ENCODE measurements at regions not wholly inside any gene's neighbourhood (a gene's known extent, or its start where the extent isn't known, plus 50 kb on each side); places are given as distances from the start of the nearest gene placed in this dataset.
"Not testable (repeated sequence)": the region's sequence is repeated elsewhere in the genome, so short reads cannot be mapped to it uniquely, and the experiment has no call there.

DNA sequence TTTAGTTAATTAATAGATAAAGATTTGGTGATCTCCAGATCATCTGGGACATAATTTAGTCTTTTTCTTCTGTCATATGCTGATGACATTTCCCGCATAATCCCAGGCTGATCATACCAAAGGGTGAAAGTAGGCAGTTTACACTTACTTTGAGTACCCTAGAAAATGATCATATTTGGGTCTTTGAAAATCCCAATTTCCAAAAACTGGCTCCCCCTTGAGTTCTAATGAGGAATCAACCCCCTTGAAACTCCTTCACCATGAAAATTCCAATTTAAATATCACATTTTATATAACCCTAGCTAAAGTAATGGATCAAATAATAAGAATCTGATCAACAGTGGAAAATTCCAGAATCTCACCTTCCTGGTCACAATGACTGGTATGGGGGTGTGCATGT lies 223.4 kb downstream of the NAF1 start:
- no peak for DNase-seq (ENCODE audit: low read depth)

GRCh38 chr4:162938738-162939485 lies 227.8 kb downstream of the NAF1 start:
- DNase-seq (ENCODE audit: low read depth), result no peak

GRCh38 chr4:162935214-162935613 lies 231.5 kb downstream of the NAF1 start:
- DNase-seq (ENCODE audit: low read depth), result no peak

- no peak for DNase-seq (ENCODE audit: low read depth)
Measured at GRCh38 chr4:162931286-162931685, 235.4 kb downstream of the NAF1 start.

DNA sequence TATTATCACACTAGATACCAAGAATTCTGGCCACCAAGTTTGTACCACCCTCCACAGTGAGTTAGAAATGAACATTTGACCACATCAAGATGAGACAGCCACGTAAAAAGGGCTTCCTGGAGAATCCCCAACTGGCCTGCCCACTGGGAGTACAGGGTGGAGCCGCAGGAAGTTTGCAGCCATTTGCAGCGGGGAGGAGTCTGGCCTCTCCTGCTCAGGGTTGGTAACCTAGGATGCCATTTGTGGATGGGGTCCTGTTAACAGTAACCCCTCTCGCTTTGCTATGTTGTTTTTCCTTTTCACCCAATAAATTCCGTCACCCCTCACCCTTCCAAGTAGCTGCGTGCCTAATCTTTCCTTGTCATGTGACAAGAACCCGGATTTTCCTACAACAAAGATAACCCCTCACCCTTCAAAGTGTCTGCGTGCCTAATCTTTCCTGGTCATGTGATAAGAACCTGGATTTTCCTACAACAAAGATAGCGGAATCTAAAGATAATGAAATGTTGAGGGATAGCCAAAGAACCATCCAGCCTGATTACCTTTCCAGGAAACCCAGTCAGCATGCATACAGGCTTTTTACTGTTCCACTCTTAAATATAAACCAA lies 245.4 kb downstream of the NAF1 start:
- no peak for DNase-seq (ENCODE audit: low read depth)

DNA sequence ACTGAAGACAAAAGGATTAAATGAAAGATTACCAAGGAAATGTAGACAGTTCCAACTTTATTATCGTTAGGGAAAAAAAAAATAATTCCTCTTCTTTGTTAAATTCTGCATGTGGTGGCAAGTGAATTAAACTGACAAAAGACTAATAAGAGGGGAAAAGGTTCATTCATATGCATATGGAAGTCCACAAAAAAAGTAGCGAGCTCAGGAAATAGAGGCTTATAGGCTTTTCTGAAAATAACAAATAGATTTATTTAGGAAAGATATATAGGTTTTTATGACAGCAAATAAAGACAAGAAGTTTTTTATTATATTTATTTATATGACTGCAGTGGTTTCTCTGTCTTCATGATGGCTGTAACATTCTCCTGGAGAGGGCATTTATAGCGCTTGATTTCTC lies 246.0 kb downstream of the NAF1 start:
- DNase-seq (ENCODE audit: low read depth), result no peak

GRCh38 chr4:162912482-162912881 lies 254.2 kb downstream of the NAF1 start:
- DNase-seq (ENCODE audit: low read depth), result no peak

- DNase-seq (ENCODE audit: low read depth), result no peak
Measured at GRCh38 chr4:162911349-162911748, 255.3 kb downstream of the NAF1 start.

DNA sequence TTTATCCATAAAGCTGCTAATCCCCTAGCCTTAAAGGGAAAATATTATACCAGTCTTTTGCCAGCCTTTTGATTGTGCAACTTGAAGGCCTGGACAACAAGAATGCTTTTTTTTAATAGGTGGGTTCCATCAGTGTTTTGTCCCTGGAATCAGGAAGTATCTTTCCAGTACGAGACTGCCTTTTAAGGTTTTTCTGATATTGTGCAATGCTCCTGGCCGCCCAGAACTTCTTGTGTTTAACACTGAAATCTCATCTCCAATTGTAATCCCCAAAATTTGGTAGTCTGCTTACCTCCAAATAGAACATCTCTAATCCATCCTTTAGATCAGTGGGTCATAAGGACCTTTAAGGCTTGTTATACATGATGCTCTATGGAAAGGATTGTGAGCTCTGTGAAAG lies 256.7 kb downstream of the NAF1 start:
- DNase-seq (ENCODE audit: low read depth), result no peak

DNA sequence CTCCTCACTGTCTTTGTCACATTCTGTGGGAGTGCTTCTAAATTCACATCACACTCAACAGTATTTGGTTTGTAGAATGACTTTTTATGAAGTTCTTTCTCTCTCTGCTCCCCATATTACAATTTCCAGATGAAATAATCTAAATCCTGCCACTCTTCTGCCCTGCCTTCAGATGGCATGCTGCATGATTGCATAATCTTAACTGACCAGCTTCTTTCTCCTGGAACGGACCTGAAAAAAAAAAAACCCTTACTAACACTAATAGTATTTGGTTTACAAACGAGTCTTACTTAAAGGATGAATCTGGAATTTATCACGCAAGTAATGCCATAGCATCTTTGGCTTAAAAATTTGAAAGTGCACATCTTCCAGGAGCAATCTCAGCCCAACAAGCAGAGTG lies 272.3 kb downstream of the NAF1 start:
- no peak for DNase-seq (ENCODE audit: low read depth)

DNA sequence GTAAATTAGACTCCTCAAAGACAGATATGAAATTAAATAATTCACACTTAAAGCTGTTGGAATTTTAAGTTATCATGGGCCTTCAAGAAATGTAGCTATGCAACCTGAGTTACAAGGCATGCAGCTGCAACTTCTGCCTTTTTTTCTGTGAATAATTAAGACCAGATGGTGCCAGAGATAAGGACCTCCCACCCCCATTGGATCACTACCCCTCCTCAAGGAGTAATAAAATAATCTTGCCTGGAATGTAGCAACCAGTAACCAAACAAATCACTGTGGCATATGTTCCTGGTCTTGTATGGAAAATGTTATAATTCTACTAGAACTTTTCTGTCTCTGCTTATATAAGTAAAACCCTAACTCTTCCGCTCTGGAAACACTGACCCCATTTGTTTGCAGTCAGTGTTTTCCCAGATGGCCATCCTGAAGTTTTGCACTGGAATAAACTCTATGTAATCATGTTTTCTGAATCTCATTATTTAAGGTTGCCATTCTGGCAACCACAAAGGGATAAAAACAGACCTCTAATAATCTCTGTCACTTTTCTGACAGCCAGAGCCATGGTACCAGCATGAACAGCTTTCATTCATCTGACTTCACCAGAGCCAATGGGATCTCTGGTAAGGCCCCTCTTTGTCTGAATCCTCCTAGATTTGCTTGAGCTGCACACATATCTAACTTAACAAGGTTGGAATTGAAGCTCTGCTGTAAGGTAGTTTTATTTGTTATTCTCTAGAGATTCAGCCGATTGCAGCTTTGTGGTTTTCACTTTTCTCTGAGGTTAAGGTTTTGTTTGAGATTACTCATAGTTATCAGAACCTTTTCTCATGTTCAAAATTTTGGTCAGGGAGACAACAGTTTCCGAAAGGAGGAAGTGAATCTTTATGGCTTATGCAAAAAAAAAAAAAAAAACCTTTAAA lies 274.6 kb downstream of the NAF1 start:
- peak; percentile 50 for DNase-seq (ENCODE audit: low read depth)

GRCh38 chr4:162878096-162878495 lies 288.6 kb downstream of the NAF1 start:
- DNase-seq (ENCODE audit: low read depth), result no peak

- DNase-seq (ENCODE audit: low read depth), result peak; percentile 77
Measured at GRCh38 chr4:162874748-162875147, 291.9 kb downstream of the NAF1 start.

DNA sequence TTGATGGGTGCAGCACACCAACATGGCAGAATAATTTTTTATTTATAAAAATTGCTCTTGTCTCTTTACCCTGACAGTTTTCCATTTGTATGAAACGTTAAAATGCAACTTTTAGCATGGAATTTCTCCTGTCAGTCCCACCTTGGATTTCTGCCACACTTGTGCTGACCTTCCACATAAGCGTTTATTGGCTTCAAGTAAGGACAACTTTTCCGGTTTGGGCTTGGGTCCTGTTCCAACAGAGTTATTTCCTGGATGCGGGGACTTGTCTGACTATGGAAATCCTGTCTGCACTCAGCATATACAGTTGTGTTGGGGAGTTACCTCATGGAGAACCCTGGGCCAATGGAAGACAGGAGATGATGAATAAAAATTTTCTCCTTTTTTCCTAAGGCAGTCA lies 294.7 kb downstream of the NAF1 start:
- DNase-seq (ENCODE audit: low read depth), result peak; percentile 34

DNA sequence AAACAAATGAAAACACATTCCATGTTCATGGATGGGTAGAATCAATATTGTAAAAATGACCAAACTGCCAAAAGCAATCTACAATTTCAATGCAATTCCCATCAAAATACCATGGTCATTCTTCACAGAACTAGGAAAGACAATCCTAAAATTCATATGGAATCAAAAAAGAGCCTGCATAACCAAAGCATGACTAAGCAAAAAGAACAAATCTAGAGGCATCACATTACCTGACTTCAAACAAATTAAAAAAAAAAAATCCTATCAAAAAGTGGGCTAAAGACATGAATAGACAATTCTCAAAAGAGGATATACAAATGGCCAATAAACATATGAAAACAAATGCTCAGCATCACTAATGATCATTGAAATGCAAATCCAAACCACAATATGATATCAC lies 297.5 kb downstream of the NAF1 start:
- no peak for DNase-seq (ENCODE audit: low read depth)

GRCh38 chr4:162866565-162866964 lies 300.1 kb downstream of the NAF1 start:
- DNase-seq (ENCODE audit: low read depth), result no peak

DNA sequence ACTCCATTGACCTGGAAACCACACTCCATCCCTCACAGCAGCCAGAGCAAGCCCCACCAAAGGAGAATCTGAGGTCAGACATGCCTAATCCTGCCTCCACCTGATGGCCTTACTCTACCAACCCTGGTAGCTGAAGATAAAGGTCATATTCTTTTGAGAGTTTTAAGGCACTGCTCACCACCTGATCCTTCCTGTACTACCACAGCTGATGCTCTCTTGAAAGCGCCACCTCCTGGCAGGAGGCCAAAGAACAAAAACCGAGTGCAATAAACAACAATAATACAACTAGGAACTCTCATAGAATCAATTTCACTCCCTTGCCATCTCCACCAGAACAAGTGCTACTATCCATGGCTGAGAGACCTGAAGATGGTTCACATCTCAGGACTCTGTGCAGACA lies 301.6 kb downstream of the NAF1 start:
- DNase-seq (ENCODE audit: low read depth), result no peak

GRCh38 chr4:162853788-162854187 lies 312.9 kb downstream of the NAF1 start:
- no peak for DNase-seq (ENCODE audit: low read depth)

DNA sequence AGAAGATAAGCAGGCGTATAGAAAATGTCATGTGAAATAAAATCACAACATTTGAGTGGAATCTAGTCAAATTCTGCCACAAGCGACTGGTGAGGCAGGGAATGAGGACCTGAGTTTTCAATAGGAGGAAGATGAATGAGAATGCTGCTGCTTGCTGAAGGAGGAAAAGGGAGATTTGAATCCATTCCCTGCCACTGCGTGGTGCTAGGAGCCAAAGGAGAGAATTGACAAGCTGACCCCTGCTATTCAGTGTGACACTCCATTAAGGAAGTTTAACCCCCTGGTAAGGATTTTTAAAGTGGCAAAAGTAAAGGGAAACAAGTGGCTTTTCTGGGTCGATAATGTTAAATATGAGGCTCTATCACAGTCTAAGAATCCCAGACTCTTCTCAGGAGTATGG lies 314.0 kb downstream of the NAF1 start:
- DNase-seq (ENCODE audit: low read depth), result no peak

GRCh38 chr4:162851241-162851758 lies 315.4 kb downstream of the NAF1 start:
- DNase-seq (ENCODE audit: low read depth), result not testable (repeated sequence)

GRCh38 chr4:162849937-162850336 lies 316.8 kb downstream of the NAF1 start:
- peak; percentile 29 for DNase-seq (ENCODE audit: low read depth)

DNA sequence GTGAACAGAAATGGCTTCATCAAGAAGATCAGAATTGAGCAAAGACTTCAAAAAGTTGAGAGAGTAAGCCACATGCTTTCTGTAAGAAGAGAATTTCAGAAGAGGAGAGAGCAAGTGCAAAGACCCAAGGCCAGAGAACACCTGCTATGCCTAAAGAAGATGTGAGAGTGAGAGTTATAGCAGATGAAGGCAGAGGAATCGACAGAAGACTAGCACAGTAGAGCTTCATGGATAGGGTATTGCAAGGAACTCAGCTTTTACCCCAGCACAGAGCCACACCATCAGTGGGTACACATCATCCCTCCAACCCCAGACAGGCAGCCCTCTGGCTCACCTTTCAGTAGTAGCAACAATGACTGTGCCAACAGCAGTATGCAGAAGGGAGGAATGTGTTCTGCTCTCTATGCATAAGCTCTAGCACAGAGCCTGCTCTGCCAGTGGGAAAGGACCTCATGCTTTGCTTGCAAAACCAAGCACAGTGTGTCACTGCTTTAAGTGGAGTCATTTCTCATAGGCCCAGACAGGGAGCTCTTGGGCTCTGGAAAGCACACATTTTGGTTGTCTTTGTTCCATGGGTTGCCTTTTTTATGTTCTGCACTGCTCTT lies 318.6 kb downstream of the NAF1 start:
- DNase-seq (ENCODE audit: low read depth), result no peak
